Activated CD8-positive, alpha-beta memory T cell treated with anti-CD3 and anti-CD28 coated beads, Interleukin-2, amount 50 U/mL, for 1 hour (primary cell): ENCODE measurements at regions not wholly inside any gene's neighbourhood (a gene's known extent, or its start where the extent isn't known, plus 50 kb on each side); places are given as distances from the start of the nearest gene placed in this dataset.

ENCODE experiments used
- DNase-seq: peaks from one replicate; pipeline ENCODE4 v3.0.0-alpha.2; 2020; ENCODE audit errors: extremely low read depth

GRCh38 chr14:99047441-99048031 is 224.5 kb downstream of the BCL11B start:
- DNase-seq = no peak

GRCh38 chr14:99050309-99050708 is 221.7 kb downstream of the BCL11B start:
- no peak for DNase-seq

- no peak for DNase-seq
Observed at GRCh38 chr14:99052467-99052866, 219.5 kb downstream of the BCL11B start.

GRCh38 chr14:99055019-99055418 is 217.0 kb downstream of the BCL11B start:
- no peak for DNase-seq

GRCh38 chr14:99055816-99056215 is 216.2 kb downstream of the BCL11B start:
- DNase-seq = peak; percentile 10

- no peak for DNase-seq
Observed at GRCh38 chr14:99057576-99058083, 214.4 kb downstream of the BCL11B start.

GRCh38 chr14:99058542-99058941 is 213.5 kb downstream of the BCL11B start:
- no peak for DNase-seq

- no peak for DNase-seq
Observed at GRCh38 chr14:99062216-99062615, 209.8 kb downstream of the BCL11B start.

GRCh38 chr14:99062772-99063418 is 209.1 kb downstream of the BCL11B start:
- no peak for DNase-seq

GRCh38 chr14:99063620-99064225 is 208.3 kb downstream of the BCL11B start:
- no peak for DNase-seq

GRCh38 chr14:99064262-99064954 is 207.6 kb downstream of the BCL11B start:
- no peak for DNase-seq

- no peak for DNase-seq
Observed at GRCh38 chr14:99065551-99065950, 206.4 kb downstream of the BCL11B start.

- no peak for DNase-seq
Observed at GRCh38 chr14:99066378-99066777, 205.6 kb downstream of the BCL11B start.

GRCh38 chr14:99067141-99067920 is 204.7 kb downstream of the BCL11B start:
- DNase-seq = no peak

- no peak for DNase-seq
Observed at GRCh38 chr14:99067927-99068326, 204.1 kb downstream of the BCL11B start.

- no peak for DNase-seq
Observed at GRCh38 chr14:99069946-99070345, 202.1 kb downstream of the BCL11B start.

GRCh38 chr14:99072433-99072832 is 199.6 kb downstream of the BCL11B start:
- no peak for DNase-seq

GRCh38 chr14:99072956-99073355 is 199.0 kb downstream of the BCL11B start:
- DNase-seq = no peak

GRCh38 chr14:99073431-99073830 is 198.6 kb downstream of the BCL11B start:
- DNase-seq = no peak

GRCh38 chr14:99075061-99075460 is 196.9 kb downstream of the BCL11B start:
- DNase-seq = no peak

- no peak for DNase-seq
Observed at GRCh38 chr14:99075771-99076375, 196.1 kb downstream of the BCL11B start.
